WERI-Rb-1 (cell line): ENCODE measurements at regions not wholly inside any gene's neighbourhood (a gene's known extent, or its start where the extent isn't known, plus 50 kb on each side); places are given as distances from the start of the nearest gene placed in this dataset.

Experiments used
- DNase-seq: peaks from one replicate; pipeline ENCODE4 v3.0.0-alpha.2; 2020
- H3K27ac ChIP-seq: fragments of 250-450 bp; sonication (Bioruptor Pico); 2 replicates; pipeline ENCODE4 v1.5.1; 2020; ENCODE audit warnings: mild to moderate bottlenecking, moderate library complexity
- H3K27me3 ChIP-seq: fragments of 250-450 bp; sonication (Bioruptor Pico); 2 replicates; pipeline ENCODE4 v1.5.1; 2021; ENCODE audit warnings: mild to moderate bottlenecking, low read depth, moderate library complexity; ENCODE audit not compliant: insufficient read depth, severe bottlenecking
- H3K36me3 ChIP-seq: fragments of 250-450 bp; sonication (Bioruptor Pico); 2 replicates; pipeline ENCODE4 v1.5.1; 2020; ENCODE audit warnings: mild to moderate bottlenecking, moderate library complexity
- H3K4me3 ChIP-seq: 2 replicates; pipeline ENCODE4 v1.5.1; 2011; ENCODE audit warnings: low read depth, mild to moderate bottlenecking, control low read depth, low read length
- H3K9me3 ChIP-seq: fragments of 250-450 bp; sonication (Bioruptor Pico); 2 replicates; pipeline ENCODE4 v1.5.1; 2021; ENCODE audit warnings: mild to moderate bottlenecking, moderate library complexity; ENCODE audit not compliant: severe bottlenecking
- TF ChIP-seq, protein P1 (sequence below): IDR thresholded peaks from 2 replicates; pipeline ENCODE4 v1.5.1; 2011; ENCODE audit warnings: low read depth, mild to moderate bottlenecking, control low read depth, inconsistent platforms, low read length

DNA sequence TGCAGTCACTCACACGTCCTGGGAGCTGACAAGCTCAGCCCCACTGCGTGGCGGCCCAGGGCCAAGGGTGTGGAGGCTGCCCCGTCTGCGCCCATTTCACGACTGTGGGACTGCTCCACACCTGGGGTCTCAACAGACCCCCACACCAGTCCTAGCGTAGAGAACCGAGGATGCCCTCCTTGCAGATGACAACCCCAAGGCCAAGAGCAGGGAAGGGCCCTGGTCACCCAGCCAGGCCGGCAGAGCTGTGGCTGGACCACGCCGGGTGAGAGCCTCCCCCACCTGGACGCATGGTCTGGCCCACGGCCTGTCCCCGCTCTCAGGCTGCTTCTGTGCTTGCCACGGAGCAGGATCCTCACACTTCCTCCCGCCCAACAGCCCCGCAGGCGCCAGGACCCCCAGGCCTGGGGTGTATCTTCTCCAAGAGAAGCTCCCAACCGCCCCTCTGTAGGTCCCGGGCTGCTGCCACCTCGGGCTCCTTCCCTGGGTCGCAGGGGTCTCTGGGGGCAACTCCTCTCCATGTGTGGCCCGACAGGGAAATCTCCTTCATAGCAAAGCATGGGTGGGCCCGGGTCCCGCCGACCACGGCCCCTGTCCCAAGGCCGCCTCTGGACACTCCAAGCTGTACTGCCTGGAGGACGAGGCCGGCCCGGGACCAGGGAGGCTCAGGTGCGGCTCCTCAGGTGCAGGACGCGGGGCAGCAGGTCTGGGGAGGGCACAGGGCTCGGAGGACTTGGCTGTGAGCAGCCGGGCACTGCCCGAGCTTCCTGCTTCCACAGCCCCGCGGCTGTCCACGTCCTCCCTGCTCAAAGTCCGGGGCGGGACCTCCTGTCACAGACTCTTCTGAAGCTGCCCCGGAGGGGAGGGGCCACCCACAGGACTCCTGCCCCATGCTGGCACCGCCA, 88.8 kb downstream of the FOXL3 start:
- no peak overlapping the region for H3K4me3 ChIP-seq
- no peaks in the 10 kb centered on the region for H3K27me3 ChIP-seq
- TF ChIP-seq, protein P1, sequence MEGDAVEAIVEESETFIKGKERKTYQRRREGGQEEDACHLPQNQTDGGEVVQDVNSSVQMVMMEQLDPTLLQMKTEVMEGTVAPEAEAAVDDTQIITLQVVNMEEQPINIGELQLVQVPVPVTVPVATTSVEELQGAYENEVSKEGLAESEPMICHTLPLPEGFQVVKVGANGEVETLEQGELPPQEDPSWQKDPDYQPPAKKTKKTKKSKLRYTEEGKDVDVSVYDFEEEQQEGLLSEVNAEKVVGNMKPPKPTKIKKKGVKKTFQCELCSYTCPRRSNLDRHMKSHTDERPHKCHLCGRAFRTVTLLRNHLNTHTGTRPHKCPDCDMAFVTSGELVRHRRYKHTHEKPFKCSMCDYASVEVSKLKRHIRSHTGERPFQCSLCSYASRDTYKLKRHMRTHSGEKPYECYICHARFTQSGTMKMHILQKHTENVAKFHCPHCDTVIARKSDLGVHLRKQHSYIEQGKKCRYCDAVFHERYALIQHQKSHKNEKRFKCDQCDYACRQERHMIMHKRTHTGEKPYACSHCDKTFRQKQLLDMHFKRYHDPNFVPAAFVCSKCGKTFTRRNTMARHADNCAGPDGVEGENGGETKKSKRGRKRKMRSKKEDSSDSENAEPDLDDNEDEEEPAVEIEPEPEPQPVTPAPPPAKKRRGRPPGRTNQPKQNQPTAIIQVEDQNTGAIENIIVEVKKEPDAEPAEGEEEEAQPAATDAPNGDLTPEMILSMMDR, result no peak
- H3K27ac ChIP-seq, result no peak overlapping the region
- no peak for DNase-seq
- H3K9me3 ChIP-seq, result peaks cover 1% of the 10 kb centered on the region
- H3K36me3 ChIP-seq, result no peaks in the 10 kb centered on the region

- no peak for DNase-seq
- Histone ChIP-seq H3K4me3 (no peak overlapping the region), H3K36me3 (no peaks in the 10 kb centered on the region), H3K9me3 (peaks cover 3% of the 10 kb centered on the region), H3K27ac (no peak overlapping the region), H3K27me3 (no peaks in the 10 kb centered on the region)
- TF ChIP-seq, protein P1, result no peak
These were observed 89.6 kb downstream of the FOXL3 start for GRCh38 chr7:379456-380138.

- no peak for DNase-seq
These were observed 90.1 kb downstream of the FOXL3 start for GRCh38 chr7:380139-380485.

GRCh38 chr7:380711-381210, 90.8 kb downstream of the FOXL3 start:
- no peak overlapping the region for H3K27ac ChIP-seq
- TF ChIP-seq, protein P1, result no peak
- DNase-seq, result no peak
- no peaks in the 10 kb centered on the region for H3K27me3 ChIP-seq
- H3K36me3 ChIP-seq, result no peaks in the 10 kb centered on the region
- H3K4me3 ChIP-seq, result no peak overlapping the region
- peaks cover 3% of the 10 kb centered on the region for H3K9me3 ChIP-seq

More at GRCh38 chr7:380139-380485, 90.1 kb downstream of the FOXL3 start:
- Histone ChIP-seq H3K36me3 (no peaks in the 10 kb centered on the region), H3K27me3 (no peaks in the 10 kb centered on the region), H3K27ac (no peak overlapping the region), H3K4me3 (no peak overlapping the region), H3K9me3 (peaks cover 3% of the 10 kb centered on the region)
- TF ChIP-seq, protein P1, result no peak

DNA sequence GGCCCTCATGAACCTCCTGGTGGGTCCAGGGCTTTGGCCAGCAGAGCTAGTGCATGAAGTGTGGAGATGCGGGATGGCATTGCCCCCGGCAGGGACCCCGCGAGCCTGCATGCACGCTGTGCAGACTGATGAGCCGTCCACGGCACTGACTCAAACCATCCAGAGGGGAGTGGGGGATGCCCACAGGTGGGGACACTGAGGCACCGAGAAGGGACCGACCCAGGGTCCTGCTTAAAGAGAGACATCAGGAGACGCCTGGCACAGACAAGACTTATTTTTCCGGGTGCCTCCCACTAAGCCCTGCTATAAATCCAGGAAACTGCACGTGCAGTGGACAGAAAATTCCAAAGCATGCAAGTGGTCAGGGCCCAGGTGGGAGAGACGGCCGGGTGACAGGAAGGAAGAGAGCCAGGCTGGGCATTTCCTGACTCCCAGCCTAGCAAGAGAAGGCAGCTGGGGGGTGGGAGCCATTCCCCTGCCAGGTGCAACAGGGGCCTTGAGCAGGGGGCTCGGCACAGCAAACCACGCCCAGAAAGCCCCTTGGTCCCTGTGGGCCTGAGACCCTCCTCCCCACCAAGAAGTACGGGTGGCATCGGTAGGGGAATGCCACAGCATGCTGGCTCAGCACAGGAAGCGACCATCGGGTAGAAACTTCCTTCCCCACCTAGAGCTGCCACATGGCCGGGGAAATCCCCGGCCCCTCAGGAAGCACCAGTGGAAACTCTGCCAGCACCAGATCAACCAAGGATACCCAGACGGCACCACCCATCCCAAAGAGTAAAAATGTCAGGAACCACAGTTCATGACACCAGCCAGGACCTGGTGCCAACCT, 91.5 kb downstream of the FOXL3 start:
- Histone ChIP-seq H3K27me3 (no peaks in the 10 kb centered on the region), H3K4me3 (no peak overlapping the region), H3K27ac (no peak overlapping the region), H3K36me3 (no peaks in the 10 kb centered on the region), H3K9me3 (peaks cover 3% of the 10 kb centered on the region)
- DNase-seq, result no peak
- TF ChIP-seq, protein P1, result no peak
